HG02981 (cell line): ENCODE measurements at regions not wholly inside any gene's neighbourhood (a gene's known extent, or its start where the extent isn't known, plus 50 kb on each side); places are given as distances from the start of the nearest gene placed in this dataset.
"Not testable (repeated sequence)": the region's sequence is repeated elsewhere in the genome, so short reads cannot be mapped to it uniquely, and the experiment has no call there.

ENCODE experiments used
- ATAC-seq: cut with Tn5 transposase; IDR thresholded peaks from one replicate; pipeline ENCODE4 v1.9.1; 2021; ENCODE audit warnings: mild to moderate bottlenecking, moderate library complexity; ENCODE audit not compliant: unreplicated experiment

DNA sequence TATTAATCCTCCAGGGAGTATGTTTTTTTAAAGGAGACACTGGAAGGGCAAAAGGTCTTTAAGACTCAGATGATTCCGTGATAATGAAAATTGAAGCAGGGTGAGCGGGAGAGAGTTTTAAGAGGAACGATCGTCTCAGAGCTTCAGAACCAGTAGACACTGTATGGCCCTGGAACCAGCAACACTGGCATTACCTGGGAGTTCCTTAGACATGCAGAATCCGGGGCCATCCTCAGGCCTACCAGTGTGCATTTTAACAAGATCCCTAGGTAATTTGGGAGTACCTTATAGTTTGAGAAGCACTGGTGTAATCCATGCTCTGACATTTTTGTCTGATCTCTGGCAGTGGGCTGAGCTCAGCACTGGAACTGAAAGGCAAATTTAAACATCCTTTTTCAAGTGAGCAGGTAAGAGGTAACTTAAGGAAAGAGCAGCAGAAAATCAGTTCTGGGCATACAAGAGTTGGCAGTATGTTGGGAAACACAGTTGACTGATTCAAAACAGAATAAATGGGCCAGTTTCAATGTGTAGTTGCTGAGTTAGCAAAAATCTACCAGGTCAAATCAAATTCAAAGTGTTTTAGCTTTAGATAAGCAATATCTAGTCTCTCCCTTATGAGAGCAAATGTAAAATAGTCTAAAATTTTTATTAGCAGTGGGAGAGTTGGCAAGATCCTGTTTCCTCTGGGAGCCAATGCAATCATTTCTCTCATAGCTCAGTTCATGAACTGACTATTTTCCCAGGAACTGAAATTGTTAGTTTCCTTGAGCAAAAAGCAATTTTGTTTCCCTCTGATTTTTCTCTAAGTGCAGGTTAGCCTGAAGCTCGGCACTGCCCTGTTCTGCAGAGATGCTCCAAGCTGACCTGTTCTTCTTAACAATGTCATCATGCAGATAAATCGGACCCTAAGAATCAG, 97.2 kb upstream of the ELMO1 start:
- no peak for ATAC-seq

DNA sequence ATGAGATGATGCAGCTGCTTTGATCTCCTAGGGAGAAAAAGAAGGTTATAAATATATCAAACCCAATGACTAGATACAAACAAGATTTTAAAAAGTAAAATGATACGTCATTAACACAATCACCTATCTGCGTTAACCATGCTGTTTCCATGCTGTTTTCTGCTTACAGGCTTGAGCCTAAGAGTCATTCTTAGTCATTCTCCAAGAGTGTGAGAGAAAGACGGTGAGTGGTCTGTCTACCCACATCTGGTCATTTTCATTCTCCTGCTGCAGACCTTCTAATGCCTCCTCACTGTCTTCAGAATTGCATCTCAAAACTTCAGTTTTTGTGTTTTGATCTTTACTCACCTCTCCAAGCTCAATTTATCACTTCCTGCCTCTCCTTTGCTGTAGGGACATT, 98.0 kb upstream of the ELMO1 start:
- no peak for ATAC-seq

GRCh38 chr7:37549076-37549931, 100.6 kb upstream of the ELMO1 start:
- no peak for ATAC-seq

GRCh38 chr7:37550426-37550825, 101.8 kb upstream of the ELMO1 start:
- ATAC-seq = no peak

DNA sequence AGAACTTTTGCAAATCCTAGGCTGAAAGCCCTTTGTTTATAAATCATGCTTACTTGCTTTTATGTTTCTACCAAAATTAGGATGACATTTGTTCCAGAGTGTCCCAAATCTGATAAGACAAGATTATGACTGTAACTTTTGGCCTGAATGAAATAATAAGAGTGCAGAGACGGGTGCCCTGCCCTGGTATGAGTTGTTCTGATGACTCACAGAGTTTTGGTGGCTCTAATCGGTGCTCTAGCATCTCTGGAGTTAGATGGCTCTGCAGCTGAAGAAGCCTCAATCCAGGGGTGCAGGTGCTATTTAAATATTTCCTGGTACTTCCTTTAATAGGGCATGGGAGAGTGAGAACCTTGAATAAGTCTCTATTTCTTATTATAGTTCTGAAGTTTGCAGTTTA, 102.2 kb upstream of the ELMO1 start:
- no peak for ATAC-seq

- no peak for ATAC-seq
These were observed 103.4 kb upstream of the ELMO1 start for GRCh38 chr7:37552030-37552429.

DNA sequence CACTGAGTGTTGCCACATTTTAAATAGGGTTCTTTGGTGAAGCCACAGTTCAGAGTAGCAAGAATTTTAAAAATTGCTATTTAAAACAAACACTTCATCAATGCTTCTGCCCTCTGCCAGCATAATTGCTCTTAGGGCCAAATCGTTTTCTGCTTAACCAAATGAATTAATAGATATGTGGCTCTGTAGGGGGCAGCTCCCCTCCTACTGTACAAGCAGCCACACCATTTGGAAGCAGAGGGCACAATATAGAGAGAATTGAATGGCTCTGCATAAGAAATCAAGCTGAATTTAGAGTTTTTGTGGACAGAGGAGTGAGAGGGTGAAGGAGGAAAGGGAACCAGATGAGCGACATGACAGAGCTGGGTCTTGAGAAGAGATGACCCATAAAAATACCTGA, 103.8 kb upstream of the ELMO1 start:
- ATAC-seq = not testable (repeated sequence)

GRCh38 chr7:37555528-37555927, 106.9 kb upstream of the ELMO1 start:
- ATAC-seq = no peak

DNA sequence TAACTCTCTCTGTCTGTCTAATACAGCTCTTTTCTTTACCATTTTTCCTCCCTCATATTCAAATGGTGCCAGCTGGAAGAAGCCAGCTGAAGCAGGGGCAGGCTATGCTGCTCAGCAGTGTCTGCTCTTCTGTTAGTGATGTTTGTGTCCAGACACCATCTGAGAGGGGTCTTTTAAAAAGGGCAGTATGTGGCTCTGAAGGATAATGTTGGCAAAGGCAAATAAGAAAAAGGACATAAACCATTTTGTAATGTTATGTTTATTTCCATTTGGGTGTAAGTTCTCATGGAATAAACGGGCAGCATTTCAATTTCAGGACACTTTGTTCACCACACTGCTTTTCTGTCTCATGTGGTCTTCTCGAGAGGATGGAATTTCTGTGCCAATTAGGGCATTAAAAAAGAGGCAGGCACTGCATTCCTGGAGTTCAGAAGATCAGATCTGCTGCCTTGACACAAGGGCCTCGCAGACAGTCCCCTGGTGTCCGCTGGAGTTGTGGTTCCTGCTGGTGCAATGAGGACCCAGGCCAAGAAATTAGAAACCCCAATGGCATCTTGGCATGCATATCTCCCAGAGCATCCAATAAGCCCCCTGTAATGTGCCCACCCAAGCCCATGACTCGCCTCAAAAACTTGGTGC, 109.0 kb upstream of the ELMO1 start:
- ATAC-seq = no peak

DNA sequence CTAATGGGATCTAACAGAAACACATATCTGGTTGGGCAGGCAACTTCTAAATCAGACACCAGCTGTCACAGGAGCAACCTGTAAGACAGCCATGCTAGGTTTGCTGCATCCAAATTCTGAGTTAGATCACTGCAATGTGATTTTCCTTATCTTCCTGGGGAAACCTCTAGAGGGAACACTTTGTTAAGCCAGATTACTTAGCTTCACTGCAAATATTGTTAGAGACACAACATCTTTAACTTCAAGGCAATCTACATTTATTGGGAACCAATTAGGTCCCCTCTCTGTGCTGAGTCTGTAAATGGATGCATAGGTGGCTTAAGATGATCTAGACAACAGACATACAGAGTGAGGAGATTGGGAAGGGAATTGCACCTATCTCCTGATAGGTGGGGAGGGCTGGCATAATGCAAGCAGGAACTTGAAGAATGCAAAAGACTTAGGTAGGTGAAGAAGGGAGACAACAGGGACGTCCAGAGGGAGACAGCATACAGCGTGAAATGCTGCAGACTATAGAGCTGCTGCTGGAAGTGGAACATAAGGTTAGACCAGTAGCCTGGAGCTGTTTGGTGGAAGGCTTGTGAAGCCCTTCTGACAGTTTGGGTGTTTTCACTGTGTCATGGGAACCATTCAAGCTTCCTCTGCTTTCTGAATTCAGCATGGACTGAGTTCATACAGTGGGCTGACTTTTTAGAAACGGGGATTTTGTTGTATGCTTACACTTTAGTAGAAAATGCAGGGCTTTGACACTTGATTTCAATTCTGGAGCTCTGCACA, 109.8 kb upstream of the ELMO1 start:
- no peak for ATAC-seq

DNA sequence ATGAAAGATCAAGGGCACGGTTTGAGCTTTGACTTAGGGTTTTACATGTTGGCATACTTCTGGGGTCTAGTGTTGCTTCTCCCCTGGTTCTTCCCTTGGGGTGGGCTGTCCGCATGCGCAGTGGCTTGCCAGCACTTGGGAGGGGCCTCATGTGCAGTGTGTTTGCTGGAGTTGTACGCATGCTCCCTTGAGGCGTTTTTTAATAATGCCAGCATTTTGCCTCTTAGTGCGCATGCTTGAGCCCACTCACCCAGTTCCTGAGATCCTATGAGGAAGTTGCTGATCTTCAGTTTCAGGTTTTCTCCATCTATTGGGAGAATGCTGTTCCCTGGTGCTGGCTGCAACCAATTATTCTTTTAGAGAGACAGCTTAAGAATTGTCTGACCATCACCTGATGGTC, 113.4 kb upstream of the GPR141 start:
- ATAC-seq = no peak

DNA sequence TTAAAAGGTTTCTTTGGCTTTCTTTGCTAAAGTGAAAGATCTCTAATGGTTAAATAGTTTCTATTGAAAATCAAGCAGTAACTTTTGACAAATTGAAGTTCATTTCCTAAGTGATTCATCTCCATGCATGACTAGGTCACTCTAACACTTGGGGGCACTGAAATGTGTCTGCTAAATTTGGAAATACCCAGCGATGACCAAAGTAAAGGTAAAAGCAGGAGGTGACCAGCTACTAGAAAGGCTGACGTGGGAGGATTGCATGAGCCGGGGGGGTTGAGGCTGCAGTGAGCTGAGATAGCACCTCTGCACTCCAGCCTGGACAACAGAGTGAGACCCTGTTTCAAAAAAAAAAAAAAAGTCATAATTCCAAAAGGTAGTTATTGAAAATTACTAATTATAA, 111.8 kb upstream of the GPR141 start:
- no peak for ATAC-seq

DNA sequence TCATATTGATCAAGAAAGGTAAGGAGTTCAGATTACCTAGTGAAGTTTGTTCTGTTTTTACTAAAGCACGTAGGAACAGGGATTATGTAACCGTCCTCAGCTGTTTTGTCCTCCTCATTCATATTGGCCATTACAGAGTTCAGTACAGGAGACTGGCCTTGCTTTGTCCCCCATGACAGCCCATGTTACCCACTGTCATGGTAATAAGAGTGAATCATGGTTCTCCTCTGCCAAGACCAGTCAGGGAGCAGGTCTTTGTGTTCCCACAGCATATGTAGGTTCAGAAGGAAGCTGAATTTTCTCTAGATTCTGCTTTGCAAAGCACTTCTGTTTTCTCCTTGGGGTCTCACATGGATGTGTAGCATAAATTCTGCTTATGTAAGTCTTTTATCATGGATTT, 106.2 kb upstream of the GPR141 start:
- no peak for ATAC-seq

DNA sequence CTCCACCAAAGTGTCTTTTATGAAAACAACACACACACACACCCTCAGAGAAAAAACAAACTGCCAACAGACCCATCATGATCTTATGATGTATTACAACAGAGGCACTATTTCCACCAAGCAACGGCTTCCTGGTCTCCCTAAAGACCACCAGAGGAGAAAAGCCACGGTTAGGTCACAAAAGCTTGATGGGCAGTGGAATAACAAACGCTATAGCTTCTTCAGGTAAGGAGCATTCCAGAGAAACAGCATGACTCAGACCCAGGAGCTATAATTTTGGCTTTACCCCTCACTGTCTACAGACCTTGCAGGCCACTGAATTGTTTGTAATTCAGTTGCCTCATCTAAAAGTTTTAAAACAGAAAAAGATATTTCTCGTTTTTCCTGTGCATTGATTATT, 105.7 kb upstream of the GPR141 start:
- ATAC-seq = no peak

DNA sequence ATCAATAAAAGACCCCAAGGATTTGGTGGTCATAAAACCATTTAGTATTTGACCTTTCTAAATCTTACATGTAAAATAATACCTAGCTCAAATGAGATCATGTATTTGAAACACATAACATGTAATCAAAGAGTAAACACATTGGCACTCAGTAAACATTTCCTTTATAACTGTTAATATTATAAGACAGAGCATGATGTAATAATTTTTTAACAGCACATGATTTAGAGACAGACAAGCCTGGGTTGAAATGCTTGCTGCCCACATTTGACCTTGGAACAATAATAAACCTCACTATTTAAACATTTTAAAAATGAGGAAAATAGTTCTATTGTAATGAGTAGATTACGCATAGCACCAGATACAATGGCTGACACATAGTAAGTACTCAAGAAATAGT, 105.2 kb upstream of the GPR141 start:
- no peak for ATAC-seq

- ATAC-seq = no peak
These were observed 103.2 kb upstream of the GPR141 start for GRCh38 chr7:37580376-37580775.

GRCh38 chr7:37584651-37585463, 98.7 kb upstream of the GPR141 start:
- ATAC-seq = not testable (repeated sequence)

- ATAC-seq = no peak
These were observed 92.7 kb upstream of the GPR141 start for GRCh38 chr7:37590824-37591223.

DNA sequence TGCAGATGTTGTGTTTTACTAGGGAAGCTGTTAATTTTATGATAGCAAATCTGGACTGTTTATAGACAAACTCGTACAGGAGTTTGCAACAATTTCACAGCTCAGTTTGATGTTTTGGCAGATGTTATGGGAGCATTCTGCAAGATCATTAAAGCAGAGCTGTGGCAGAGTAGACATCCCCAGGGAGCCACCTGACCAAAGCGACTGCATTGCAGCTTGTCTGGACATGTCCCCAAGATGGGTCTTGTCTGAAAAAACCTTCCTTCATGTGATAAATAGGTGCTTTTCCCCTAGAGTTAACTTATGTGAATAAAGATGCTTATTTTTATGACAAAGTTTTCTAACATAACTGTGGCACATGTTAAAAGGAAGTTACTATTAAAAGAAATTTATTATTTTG, 91.2 kb upstream of the GPR141 start:
- no peak for ATAC-seq

GRCh38 chr7:37594602-37595001, 89.0 kb upstream of the GPR141 start:
- no peak for ATAC-seq
